ENCODE measurements at regions not wholly inside any gene's neighbourhood (a gene's known extent, or its start where the extent isn't known, plus 50 kb on each side); places are given as distances from the start of the nearest gene placed in this dataset.

DNA sequence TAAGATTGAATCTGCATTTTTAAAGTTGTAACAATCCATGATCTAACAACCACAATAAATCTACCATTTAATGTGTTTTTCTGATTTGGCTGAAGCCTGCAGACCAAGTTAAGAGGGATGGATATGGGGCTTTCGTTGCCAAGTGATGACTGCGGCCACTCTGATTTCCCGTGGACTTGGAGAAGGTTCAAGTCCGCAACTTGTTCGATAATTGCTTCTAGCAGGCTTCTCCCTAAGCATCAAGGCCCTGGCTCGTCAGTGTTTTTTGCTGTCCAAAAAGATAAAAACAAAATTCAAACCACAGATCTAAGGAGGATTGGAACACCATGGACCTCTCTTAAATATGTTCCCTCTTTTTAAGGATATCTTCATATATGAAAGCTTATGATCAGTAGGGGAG is 256.6 kb downstream of the CNTN3 start:
- Mint-ChIP-seq H3K27me3 (ENCODE audit: low read depth in 3 of 3) (no peaks in the 10 kb centered on the region), H3K4me1 (no peaks in the 10 kb centered on the region), H3K36me3 (no peaks in the 10 kb centered on the region), H3K9me3 (peaks cover 0 to 7% (median 3%) of the 10 kb centered on the region in 7 donors), H3K27ac (no peak overlapping the region), H3K4me3 (no peak overlapping the region)
- H3K9ac ChIP-seq (ENCODE audit: insufficient read depth, low read length, poor library complexity, severe bottlenecking): no peak overlapping the region
- no peak for DNase-seq
- intact Hi-C loops (cut with micrococcal nuclease): no loop called here
- H3K9me3 ChIP-seq (replicated peaks in 1 of 2; ENCODE audit: control insufficient read depth in 1 of 2, insufficient read depth in 1 of 2, low read length in 2 of 2): no peaks in the 10 kb centered on the region
- H3K36me3 ChIP-seq (replicated peaks in 1 of 2; ENCODE audit: control insufficient read depth in 1 of 2, insufficient read depth in 2 of 2, low read length in 2 of 2): no peaks in the 10 kb centered on the region
- no peak overlapping the region for H3K27ac ChIP-seq (ENCODE audit: low read depth in 1 of 2, low read length in 2 of 2)
- no peaks in the 10 kb centered on the region for H3K4me1 ChIP-seq (ENCODE audit: control insufficient read depth in 1 of 2, insufficient read depth in 2 of 2, low read length in 2 of 2)
- 97% methylated on average over 5 of the region's 6 CpGs for WGBS (ENCODE audit: insufficient coverage)
- H3K4me3 ChIP-seq (replicated peaks in 1 of 3; ENCODE audit: low read depth in 2 of 3, low read length in 3 of 3): no peak overlapping the region
- H4K20me1 ChIP-seq (ENCODE audit: insufficient read depth, low read length): no peaks in the 10 kb centered on the region
- no peak overlapping the region for H3K4me2 ChIP-seq (replicated peaks; ENCODE audit: extremely low read depth, low read length, poor library complexity, severe bottlenecking)
- no peak overlapping the region for H2AFZ ChIP-seq (ENCODE audit: insufficient read depth, low read depth, low read length, poor library complexity, severe bottlenecking)
- TF ChIP-seq, protein P1, sequence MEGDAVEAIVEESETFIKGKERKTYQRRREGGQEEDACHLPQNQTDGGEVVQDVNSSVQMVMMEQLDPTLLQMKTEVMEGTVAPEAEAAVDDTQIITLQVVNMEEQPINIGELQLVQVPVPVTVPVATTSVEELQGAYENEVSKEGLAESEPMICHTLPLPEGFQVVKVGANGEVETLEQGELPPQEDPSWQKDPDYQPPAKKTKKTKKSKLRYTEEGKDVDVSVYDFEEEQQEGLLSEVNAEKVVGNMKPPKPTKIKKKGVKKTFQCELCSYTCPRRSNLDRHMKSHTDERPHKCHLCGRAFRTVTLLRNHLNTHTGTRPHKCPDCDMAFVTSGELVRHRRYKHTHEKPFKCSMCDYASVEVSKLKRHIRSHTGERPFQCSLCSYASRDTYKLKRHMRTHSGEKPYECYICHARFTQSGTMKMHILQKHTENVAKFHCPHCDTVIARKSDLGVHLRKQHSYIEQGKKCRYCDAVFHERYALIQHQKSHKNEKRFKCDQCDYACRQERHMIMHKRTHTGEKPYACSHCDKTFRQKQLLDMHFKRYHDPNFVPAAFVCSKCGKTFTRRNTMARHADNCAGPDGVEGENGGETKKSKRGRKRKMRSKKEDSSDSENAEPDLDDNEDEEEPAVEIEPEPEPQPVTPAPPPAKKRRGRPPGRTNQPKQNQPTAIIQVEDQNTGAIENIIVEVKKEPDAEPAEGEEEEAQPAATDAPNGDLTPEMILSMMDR (IDR thresholded peaks at IDR 0.05): no peak
- no peaks in the 10 kb centered on the region for H3K27me3 ChIP-seq (ENCODE audit: control insufficient read depth in 2 of 2, insufficient read depth in 2 of 2, low read length in 2 of 2)
- H3K79me2 ChIP-seq (ENCODE audit: insufficient read depth, low read length): no peaks in the 10 kb centered on the region

DNA sequence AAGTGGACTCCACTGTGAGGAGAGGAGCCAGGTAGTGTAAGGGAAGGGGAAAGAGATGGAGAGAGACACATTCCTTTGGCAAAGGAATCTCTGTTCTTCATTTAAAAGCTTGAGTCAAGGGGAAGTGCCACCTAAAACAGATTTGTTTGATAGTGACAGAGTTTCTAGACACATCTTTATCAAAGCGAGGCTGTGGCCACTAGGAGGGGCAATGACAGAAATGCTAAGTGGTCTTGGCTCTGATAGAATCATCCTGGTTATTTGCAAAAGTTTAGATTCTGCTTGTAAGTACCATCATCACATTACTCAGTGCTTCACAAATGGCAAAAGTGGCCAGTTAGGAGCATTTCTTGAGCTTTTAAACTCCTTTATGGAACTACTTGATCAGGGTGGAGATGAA is 261.4 kb downstream of the CNTN3 start:
- no peak for DNase-seq
- TF ChIP-seq, protein P1 (IDR thresholded peaks at IDR 0.05): no peak
- H3K79me2 ChIP-seq (ENCODE audit: insufficient read depth, low read length): no peaks in the 10 kb centered on the region
- Mint-ChIP-seq H3K27ac (no peak overlapping the region), H3K36me3 (no peaks in the 10 kb centered on the region), H3K4me1 (no peaks in the 10 kb centered on the region), H3K4me3 (no peak overlapping the region), H3K9me3 (peaks cover 0 to 7% (median 3%) of the 10 kb centered on the region in 7 donors), H3K27me3 (ENCODE audit: low read depth in 3 of 3) (no peaks in the 10 kb centered on the region)
- no peaks in the 10 kb centered on the region for H3K9me3 ChIP-seq (replicated peaks in 1 of 2; ENCODE audit: control insufficient read depth in 1 of 2, insufficient read depth in 1 of 2, low read length in 2 of 2)
- H3K9ac ChIP-seq (ENCODE audit: insufficient read depth, low read length, poor library complexity, severe bottlenecking): no peak overlapping the region
- H3K36me3 ChIP-seq (replicated peaks in 1 of 2; ENCODE audit: control insufficient read depth in 1 of 2, insufficient read depth in 2 of 2, low read length in 2 of 2): no peaks in the 10 kb centered on the region
- no peaks in the 10 kb centered on the region for H3K4me1 ChIP-seq (ENCODE audit: control insufficient read depth in 1 of 2, insufficient read depth in 2 of 2, low read length in 2 of 2)
- intact Hi-C loops (cut with micrococcal nuclease): no loop called here
- no peak overlapping the region for H3K27ac ChIP-seq (ENCODE audit: low read depth in 1 of 2, low read length in 2 of 2)
- H3K4me3 ChIP-seq (replicated peaks in 1 of 3; ENCODE audit: low read depth in 2 of 3, low read length in 3 of 3): no peak overlapping the region
- no peak overlapping the region for H3K4me2 ChIP-seq (replicated peaks; ENCODE audit: extremely low read depth, low read length, poor library complexity, severe bottlenecking)
- no peaks in the 10 kb centered on the region for H3K27me3 ChIP-seq (ENCODE audit: control insufficient read depth in 2 of 2, insufficient read depth in 2 of 2, low read length in 2 of 2)
- WGBS (ENCODE audit: insufficient coverage): no CpG with 5 or more reads among the region's 1 CpG
- no peak overlapping the region for H2AFZ ChIP-seq (ENCODE audit: insufficient read depth, low read depth, low read length, poor library complexity, severe bottlenecking)
- H4K20me1 ChIP-seq (ENCODE audit: insufficient read depth, low read length): no peaks in the 10 kb centered on the region

All from CD14-positive monocyte (primary cell).